Activated T-cell treated with anti-CD3 and anti-CD28 coated beads for 4 hours (primary cell): ENCODE measurements at regions not wholly inside any gene's neighbourhood (a gene's known extent, or its start where the extent isn't known, plus 50 kb on each side); places are given as distances from the start of the nearest gene placed in this dataset.
"Not testable (repeated sequence)": the region's sequence is repeated elsewhere in the genome, so short reads cannot be mapped to it uniquely, and the experiment has no call there.

ENCODE experiments used
- DNase-seq: peaks from one replicate; pipeline ENCODE4 v3.0.0-alpha.2; 2020

GRCh38 chr16:85520853-85521521 lies 92.1 kb upstream of the GSE1 start:
- DNase-seq: no peak

GRCh38 chr16:85521552-85522307 lies 91.4 kb upstream of the GSE1 start:
- DNase-seq: no peak

- no peak for DNase-seq
Measured at GRCh38 chr16:85522308-85522841, 90.7 kb upstream of the GSE1 start.

GRCh38 chr16:85522842-85523601 lies 90.1 kb upstream of the GSE1 start:
- no peak for DNase-seq

- DNase-seq: no peak
Measured at GRCh38 chr16:85523602-85524364, 89.3 kb upstream of the GSE1 start.

GRCh38 chr16:85524365-85524629 lies 88.8 kb upstream of the GSE1 start:
- no peak for DNase-seq

GRCh38 chr16:85524630-85525419 lies 88.3 kb upstream of the GSE1 start:
- DNase-seq: no peak

- no peak for DNase-seq
Measured at GRCh38 chr16:85525420-85526184, 87.5 kb upstream of the GSE1 start.

- no peak for DNase-seq
Measured at GRCh38 chr16:85526185-85526974, 86.7 kb upstream of the GSE1 start.

- no peak for DNase-seq
Measured at GRCh38 chr16:85527042-85527766, 85.9 kb upstream of the GSE1 start.

GRCh38 chr16:85527767-85528297 lies 85.3 kb upstream of the GSE1 start:
- DNase-seq: no peak

GRCh38 chr16:85528528-85529387 lies 84.4 kb upstream of the GSE1 start:
- no peak for DNase-seq

GRCh38 chr16:85529489-85530369 lies 83.4 kb upstream of the GSE1 start:
- DNase-seq: no peak

- DNase-seq: no peak
Measured at GRCh38 chr16:85530370-85530739, 82.8 kb upstream of the GSE1 start.

- DNase-seq: no peak
Measured at GRCh38 chr16:85531516-85531915, 81.6 kb upstream of the GSE1 start.

- no peak for DNase-seq
Measured at GRCh38 chr16:85532147-85532546, 81.0 kb upstream of the GSE1 start.

- not testable (repeated sequence) for DNase-seq
Measured at GRCh38 chr16:85533593-85533992, 79.5 kb upstream of the GSE1 start.
